H9 (cell line): ENCODE measurements at regions not wholly inside any gene's neighbourhood (a gene's known extent, or its start where the extent isn't known, plus 50 kb on each side); places are given as distances from the start of the nearest gene placed in this dataset.

Experiments
- DNase-seq: peaks from one replicate; pipeline ENCODE4 v3.0.0-alpha.2; 2017
- H2AFZ ChIP-seq: one replicate; pipeline ENCODE4 v1.6.1; 2013; ENCODE audit warnings: mild to moderate bottlenecking, low read length, control low read depth, moderate library complexity
- H2AK5ac ChIP-seq: 2 replicates; pipeline ENCODE4 v1.6.1; 2013; ENCODE audit warnings: low read length, control low read depth, mixed read lengths; ENCODE audit not compliant: insufficient read length
- H2BK120ac ChIP-seq: one replicate; pipeline ENCODE4 v1.6.1; 2013; ENCODE audit warnings: low read depth, mild to moderate bottlenecking, low read length, control low read depth, inconsistent platforms; ENCODE audit not compliant: poor library complexity, severe bottlenecking
- H2BK12ac ChIP-seq: 2 replicates; pipeline ENCODE4 v1.6.1; 2013; ENCODE audit warnings: low read length, control low read depth, mixed read lengths, low read depth; ENCODE audit not compliant: insufficient read length
- H2BK15ac ChIP-seq: 2 replicates; pipeline ENCODE4 v1.6.1; 2013; ENCODE audit warnings: low read depth, low read length, control low read depth
- H2BK20ac ChIP-seq: one replicate; pipeline ENCODE4 v1.6.1; 2013; ENCODE audit warnings: low read depth, mild to moderate bottlenecking, low read length, control low read depth, inconsistent platforms; ENCODE audit not compliant: poor library complexity, severe bottlenecking
- H2BK5ac ChIP-seq: 2 replicates; pipeline ENCODE4 v1.6.1; 2013; ENCODE audit warnings: low read length, control low read depth, mixed read lengths; ENCODE audit not compliant: insufficient read length
- H3K14ac ChIP-seq: 2 replicates; pipeline ENCODE4 v1.6.1; 2013; ENCODE audit warnings: low read length, control low read depth; ENCODE audit not compliant: insufficient read depth
- H3K18ac ChIP-seq: 2 replicates; pipeline ENCODE4 v1.6.1; 2013; ENCODE audit warnings: low read depth, mild to moderate bottlenecking, mixed read lengths, low read length, control low read depth; ENCODE audit not compliant: insufficient read length
- H3K23ac ChIP-seq: 2 replicates; pipeline ENCODE4 v1.6.1; 2013; ENCODE audit warnings: low read length, control low read depth, mixed read lengths, low read depth; ENCODE audit not compliant: insufficient read length
- H3K23me2 ChIP-seq: 2 replicates; pipeline ENCODE4 v1.6.1; 2013; ENCODE audit warnings: low read depth, mild to moderate bottlenecking, mixed read lengths, low read length, control low read depth; ENCODE audit not compliant: insufficient read length, poor library complexity, severe bottlenecking
- H3K27ac ChIP-seq: 2 replicates; pipeline ENCODE4 v1.5.1; 2013; ENCODE audit warnings: low read length, control low read depth, mixed read lengths, low read depth; ENCODE audit not compliant: insufficient read length
- H3K27me3 ChIP-seq: 2 replicates; pipeline ENCODE4 v1.6.1; 2013; ENCODE audit warnings: low read length, control low read depth, inconsistent platforms; ENCODE audit not compliant: insufficient read depth
- H3K4ac ChIP-seq: 2 replicates; pipeline ENCODE4 v1.6.1; 2013; ENCODE audit warnings: low read depth, mild to moderate bottlenecking, control low read depth, inconsistent platforms, low read length, moderate library complexity
- H3K4me1 ChIP-seq: 2 replicates; pipeline ENCODE4 v1.6.1; 2013; ENCODE audit warnings: low read length, control low read depth, inconsistent platforms; ENCODE audit not compliant: insufficient read depth
- H3K4me2 ChIP-seq: 2 replicates; pipeline ENCODE4 v1.6.1; 2013; ENCODE audit warnings: low read length, control low read depth, mixed read lengths; ENCODE audit not compliant: insufficient read length, insufficient read depth
- H3K56ac ChIP-seq: 2 replicates; pipeline ENCODE4 v1.6.1; 2013; ENCODE audit warnings: low read depth, mild to moderate bottlenecking, mixed read lengths, low read length, control low read depth; ENCODE audit not compliant: insufficient read length
- H3K79me1 ChIP-seq: 2 replicates; pipeline ENCODE4 v1.6.1; 2013; ENCODE audit warnings: low read depth, mild to moderate bottlenecking, moderate library complexity, low read length, control low read depth, inconsistent platforms; ENCODE audit not compliant: insufficient read depth, poor library complexity, severe bottlenecking
- H3K79me2 ChIP-seq: 2 replicates; pipeline ENCODE4 v1.6.1; 2013; ENCODE audit warnings: low read length, control low read depth, inconsistent platforms; ENCODE audit not compliant: insufficient read depth
- H3K9ac ChIP-seq: 2 replicates; pipeline ENCODE4 v1.6.1; 2013; ENCODE audit warnings: low read length, control low read depth, mixed read lengths; ENCODE audit not compliant: insufficient read length; ENCODE audit errors: extremely low read depth
- H3K9me3 ChIP-seq: one replicate; pipeline ENCODE4 v1.6.1; 2013; ENCODE audit warnings: low read depth, low read length, inconsistent platforms; ENCODE audit not compliant: control insufficient read depth
- H3T11ph ChIP-seq: one replicate; pipeline ENCODE4 v1.6.1; 2013; ENCODE audit warnings: mild to moderate bottlenecking, low read length, control low read depth, inconsistent platforms
- H4K20me1 ChIP-seq: one replicate; pipeline ENCODE4 v1.6.1; 2013; ENCODE audit not compliant: control insufficient read depth, insufficient read length, insufficient read depth
- H4K5ac ChIP-seq: 2 replicates; pipeline ENCODE4 v1.6.1; 2013; ENCODE audit warnings: low read depth, mild to moderate bottlenecking, mixed read lengths, low read length, control low read depth; ENCODE audit not compliant: insufficient read length
- H4K8ac ChIP-seq: replicated peaks from 2 replicates; pipeline ENCODE4 v1.6.1; 2013; ENCODE audit warnings: low read length, control low read depth, mixed read lengths, low read depth; ENCODE audit not compliant: insufficient read length
- H4K91ac ChIP-seq: 2 replicates; pipeline ENCODE4 v1.6.1; 2013; ENCODE audit warnings: low read depth, mild to moderate bottlenecking, moderate library complexity, mixed read lengths, low read length, control low read depth; ENCODE audit not compliant: insufficient read length
- H3K27ac Mint-ChIP-seq, 3 experiments: 2 replicates in 2 of 3; 3 replicates in 1 of 3; pipeline ENCODE4 v1.8.0; 2020 to 2021; ENCODE audit warnings: mixed read lengths in 3 of 3, mild to moderate bottlenecking in 1 of 3, moderate library complexity in 1 of 3
- H3K27me3 Mint-ChIP-seq: 2 replicates; pipeline ENCODE4 v1.8.0; 2021; ENCODE audit warnings: low read depth, mild to moderate bottlenecking, moderate library complexity, mixed read lengths
- H3K36me3 Mint-ChIP-seq, 3 experiments: 2 replicates in 2 of 3; 3 replicates in 1 of 3; pipeline ENCODE4 v1.8.0; 2020 to 2021; ENCODE audit warnings: low read depth in 3 of 3, mixed read lengths in 3 of 3; ENCODE audit not compliant: insufficient read depth in 1 of 3
- H3K4me1 Mint-ChIP-seq, 2 experiments: 2 replicates each; pipeline ENCODE4 v1.8.0; 2020; ENCODE audit warnings: mixed read lengths in 2 of 2
- H3K4me3 Mint-ChIP-seq, 2 experiments: 2 replicates in 1 of 2; 3 replicates in 1 of 2; pipeline ENCODE4 v1.8.0; 2020 to 2021; ENCODE audit warnings: mild to moderate bottlenecking in 2 of 2, mixed read lengths in 2 of 2, moderate library complexity in 1 of 2
- H3K9me3 Mint-ChIP-seq, 2 experiments: 2 replicates in 1 of 2; 3 replicates in 1 of 2; pipeline ENCODE4 v1.8.0; 2020; ENCODE audit warnings: mild to moderate bottlenecking in 2 of 2, mixed read lengths in 2 of 2, moderate library complexity in 1 of 2
- CTCF ChIP-seq: fragments of 200-600 bp; sonication (generic); conservative IDR thresholded peaks from 3 replicates; pipeline ENCODE4 v1.8.0; 2021; ENCODE audit warnings: antibody characterized with exemption, mild to moderate bottlenecking

- H3K23me2 ChIP-seq = no peaks in the 10 kb centered on the region
- no peaks in the 10 kb centered on the region for H3K36me3 Mint-ChIP-seq
These were observed 83.4 kb upstream of the EPHA6 start for GRCh38 chr3:96731031-96731430.

More at GRCh38 chr3:96731031-96731430, 83.4 kb upstream of the EPHA6 start:
- H3K56ac ChIP-seq = no peak overlapping the region
- H2BK20ac ChIP-seq = no peak overlapping the region
- no peak overlapping the region for H3K9ac ChIP-seq
- H2AK5ac ChIP-seq = no peak overlapping the region
- H2BK12ac ChIP-seq = no peak overlapping the region
- no peak overlapping the region for H4K5ac ChIP-seq
- H4K20me1 ChIP-seq = no peaks in the 10 kb centered on the region
- H3K4me2 ChIP-seq = no peak overlapping the region
- no peaks in the 10 kb centered on the region for H3K27me3 Mint-ChIP-seq
- H3K14ac ChIP-seq = no peak overlapping the region
- H3K18ac ChIP-seq = no peak overlapping the region
- no peaks in the 10 kb centered on the region for H3K9me3 Mint-ChIP-seq
- H4K91ac ChIP-seq = no peak overlapping the region
- no peak overlapping the region for H4K8ac ChIP-seq
- H3K79me2 ChIP-seq = no peaks in the 10 kb centered on the region
- H2BK120ac ChIP-seq = no peak overlapping the region
- H3K23ac ChIP-seq = no peak overlapping the region
- no peak for DNase-seq
- no peaks in the 10 kb centered on the region for H3K79me1 ChIP-seq
- H3K4ac ChIP-seq = no peak overlapping the region
- H3K4me1 Mint-ChIP-seq = no peaks in the 10 kb centered on the region
- H3K4me1 ChIP-seq = no peaks in the 10 kb centered on the region
- H3K4me3 Mint-ChIP-seq = no peak overlapping the region
- H3K27ac Mint-ChIP-seq = no peak overlapping the region
- H3K27me3 ChIP-seq = no peaks in the 10 kb centered on the region
- H2BK15ac ChIP-seq = no peak overlapping the region
- no peak for TF ChIP-seq CTCF
- no peak overlapping the region for H3K27ac ChIP-seq
- no peak overlapping the region for H3T11ph ChIP-seq
- no peak overlapping the region for H2AFZ ChIP-seq
- H3K9me3 ChIP-seq = no peaks in the 10 kb centered on the region
- H2BK5ac ChIP-seq = no peak overlapping the region
